T-helper 17 cell (primary cell): ENCODE measurements at regions not wholly inside any gene's neighbourhood (a gene's known extent, or its start where the extent isn't known, plus 50 kb on each side); places are given as distances from the start of the nearest gene placed in this dataset.

Experiments used
- ATAC-seq: fragments of 150-1000 bp; cut with Tn5 transposase; 2 replicates; pipeline ENCODE4 v1.10.0; 2021; ENCODE audit warnings: mild to moderate bottlenecking, moderate library complexity
- DNase-seq, 3 donors: peaks; one replicate each; pipeline versions ENCODE4 v3.0.0 to v3.0.0-alpha.2; 2020 to 2021
- H3K9me3 ChIP-seq: one replicate; pipeline ENCODE4 v1.7.0; 2013; ENCODE audit warnings: low read length, mild to moderate bottlenecking; ENCODE audit not compliant: control insufficient read depth, poor library complexity, severe bottlenecking
- H3K27ac Mint-ChIP-seq: one replicate; pipeline ENCODE4 v1.8.0; 2022; ENCODE audit warnings: mild to moderate bottlenecking, moderate library complexity, mixed read lengths
- H3K27me3 Mint-ChIP-seq: one replicate; pipeline ENCODE4 v1.8.0; 2022; ENCODE audit warnings: mixed read lengths
- H3K36me3 Mint-ChIP-seq: one replicate; pipeline ENCODE4 v1.8.0; 2022; ENCODE audit warnings: low read depth, mixed read lengths
- H3K4me1 Mint-ChIP-seq: one replicate; pipeline ENCODE4 v1.8.0; 2022; ENCODE audit warnings: mild to moderate bottlenecking, mixed read lengths
- H3K4me3 Mint-ChIP-seq: one replicate; pipeline ENCODE4 v1.8.0; 2022; ENCODE audit warnings: mild to moderate bottlenecking, moderate library complexity, mixed read lengths

- no peak for DNase-seq
- no peak for ATAC-seq
- peaks cover 42% of the 10 kb centered on the region for H3K27me3 Mint-ChIP-seq
- no peaks in the 10 kb centered on the region for H3K4me1 Mint-ChIP-seq
- peak overlapping the region; percentile 2 for H3K27ac Mint-ChIP-seq
- no peaks in the 10 kb centered on the region for H3K36me3 Mint-ChIP-seq
- H3K9me3 ChIP-seq = no peaks in the 10 kb centered on the region
- no peak overlapping the region for H3K4me3 Mint-ChIP-seq
These were observed 95.0 kb upstream of the DAP start for GRCh38 chr5:10856071-10856470.

GRCh38 chr5:10854506-10855277 is 93.7 kb upstream of the DAP start:
- DNase-seq (no peak), ATAC-seq (no peak)
- Mint-ChIP-seq H3K4me1 (no peaks in the 10 kb centered on the region), H3K4me3 (no peak overlapping the region), H3K36me3 (no peaks in the 10 kb centered on the region), H3K27ac (no peak overlapping the region), H3K27me3 (peaks cover 37% of the 10 kb centered on the region)
- H3K9me3 ChIP-seq = no peaks in the 10 kb centered on the region

GRCh38 chr5:10853154-10853553 is 92.1 kb upstream of the DAP start:
- ATAC-seq (no peak), DNase-seq (no peak)
- Mint-ChIP-seq H3K4me3 (no peak overlapping the region), H3K27ac (no peak overlapping the region), H3K27me3 (peaks cover 22% of the 10 kb centered on the region), H3K36me3 (no peaks in the 10 kb centered on the region), H3K4me1 (no peaks in the 10 kb centered on the region)
- no peaks in the 10 kb centered on the region for H3K9me3 ChIP-seq

GRCh38 chr5:10849278-10849677 is 88.2 kb upstream of the DAP start:
- no peak for DNase-seq
- Mint-ChIP-seq H3K27ac (no peak overlapping the region), H3K27me3 (peaks cover 4% of the 10 kb centered on the region), H3K36me3 (no peaks in the 10 kb centered on the region), H3K4me3 (no peak overlapping the region), H3K4me1 (no peaks in the 10 kb centered on the region)
- ATAC-seq = no peak
- H3K9me3 ChIP-seq = no peaks in the 10 kb centered on the region

GRCh38 chr5:10844016-10844415 is 83.0 kb upstream of the DAP start:
- no peaks in the 10 kb centered on the region for H3K4me1 Mint-ChIP-seq
- ATAC-seq (no peak), DNase-seq (no peak)
- no peaks in the 10 kb centered on the region for H3K36me3 Mint-ChIP-seq
- H3K4me3 Mint-ChIP-seq = no peak overlapping the region
- no peak overlapping the region for H3K27ac Mint-ChIP-seq
- no peaks in the 10 kb centered on the region for H3K9me3 ChIP-seq
- H3K27me3 Mint-ChIP-seq = peaks cover 6% of the 10 kb centered on the region

GRCh38 chr5:10842823-10843222 is 81.8 kb upstream of the DAP start:
- no peak for ATAC-seq
- no peak overlapping the region for H3K4me3 Mint-ChIP-seq
- no peak overlapping the region for H3K27ac Mint-ChIP-seq
- H3K36me3 Mint-ChIP-seq = no peaks in the 10 kb centered on the region
- H3K9me3 ChIP-seq = no peaks in the 10 kb centered on the region
- H3K4me1 Mint-ChIP-seq = no peaks in the 10 kb centered on the region
- peaks cover 18% of the 10 kb centered on the region for H3K27me3 Mint-ChIP-seq
- no peak for DNase-seq

GRCh38 chr5:10839916-10840599 is 79.0 kb upstream of the DAP start:
- Mint-ChIP-seq H3K4me3 (no peak overlapping the region), H3K4me1 (no peaks in the 10 kb centered on the region), H3K36me3 (no peaks in the 10 kb centered on the region), H3K27ac (no peak overlapping the region), H3K27me3 (peaks cover 19% of the 10 kb centered on the region)
- H3K9me3 ChIP-seq = no peaks in the 10 kb centered on the region
- no peak for ATAC-seq
- DNase-seq = no peak

- no peaks in the 10 kb centered on the region for H3K9me3 ChIP-seq
These were observed 78.1 kb upstream of the DAP start for GRCh38 chr5:10839118-10839517.

GRCh38 chr5:10838038-10838437 is 77.0 kb upstream of the DAP start:
- Mint-ChIP-seq H3K27ac (no peak overlapping the region), H3K36me3 (no peaks in the 10 kb centered on the region), H3K4me1 (no peaks in the 10 kb centered on the region), H3K27me3 (peaks cover 34% of the 10 kb centered on the region), H3K4me3 (no peak overlapping the region)
- ATAC-seq (no peak), DNase-seq (no peak)
- no peaks in the 10 kb centered on the region for H3K9me3 ChIP-seq

More at GRCh38 chr5:10839118-10839517, 78.1 kb upstream of the DAP start:
- no peaks in the 10 kb centered on the region for H3K4me1 Mint-ChIP-seq
- no peaks in the 10 kb centered on the region for H3K36me3 Mint-ChIP-seq
- ATAC-seq = no peak
- peaks cover 23% of the 10 kb centered on the region for H3K27me3 Mint-ChIP-seq
- no peak for DNase-seq
- H3K4me3 Mint-ChIP-seq = no peak overlapping the region
- no peak overlapping the region for H3K27ac Mint-ChIP-seq

- Mint-ChIP-seq H3K27me3 (peaks cover 36% of the 10 kb centered on the region), H3K36me3 (no peaks in the 10 kb centered on the region), H3K27ac (no peak overlapping the region), H3K4me1 (no peaks in the 10 kb centered on the region), H3K4me3 (no peak overlapping the region)
- DNase-seq (no peak), ATAC-seq (no peak)
- H3K9me3 ChIP-seq = no peaks in the 10 kb centered on the region
These were observed 76.0 kb upstream of the DAP start for GRCh38 chr5:10836986-10837385.

- ATAC-seq = no peak
These were observed 73.7 kb upstream of the DAP start for GRCh38 chr5:10834695-10835094.

GRCh38 chr5:10832987-10833386 is 72.0 kb upstream of the DAP start:
- H3K9me3 ChIP-seq = no peaks in the 10 kb centered on the region
- H3K27ac Mint-ChIP-seq = no peak overlapping the region
- no peak overlapping the region for H3K4me3 Mint-ChIP-seq
- DNase-seq (no peak), ATAC-seq (no peak)
- no peaks in the 10 kb centered on the region for H3K4me1 Mint-ChIP-seq
- H3K36me3 Mint-ChIP-seq = no peaks in the 10 kb centered on the region
- H3K27me3 Mint-ChIP-seq = peaks cover 30% of the 10 kb centered on the region

More at GRCh38 chr5:10834695-10835094, 73.7 kb upstream of the DAP start:
- H3K27ac Mint-ChIP-seq = no peak overlapping the region
- H3K36me3 Mint-ChIP-seq = no peaks in the 10 kb centered on the region
- H3K27me3 Mint-ChIP-seq = peaks cover 46% of the 10 kb centered on the region
- no peak overlapping the region for H3K4me3 Mint-ChIP-seq
- H3K4me1 Mint-ChIP-seq = no peaks in the 10 kb centered on the region
- DNase-seq = no peak
- no peaks in the 10 kb centered on the region for H3K9me3 ChIP-seq

- ATAC-seq = no peak
- Mint-ChIP-seq H3K36me3 (no peaks in the 10 kb centered on the region), H3K4me3 (no peak overlapping the region), H3K4me1 (no peaks in the 10 kb centered on the region), H3K27me3 (peaks cover 27% of the 10 kb centered on the region), H3K27ac (no peak overlapping the region)
- no peak for DNase-seq
- H3K9me3 ChIP-seq = no peaks in the 10 kb centered on the region
These were observed 71.4 kb upstream of the DAP start for GRCh38 chr5:10832421-10832820.

GRCh38 chr5:10831419-10831818 is 70.4 kb upstream of the DAP start:
- no peak for DNase-seq
- ATAC-seq = no peak
- no peaks in the 10 kb centered on the region for H3K4me1 Mint-ChIP-seq
- no peak overlapping the region for H3K4me3 Mint-ChIP-seq
- no peak overlapping the region for H3K27ac Mint-ChIP-seq
- no peaks in the 10 kb centered on the region for H3K36me3 Mint-ChIP-seq
- H3K9me3 ChIP-seq = no peaks in the 10 kb centered on the region
- peaks cover 27% of the 10 kb centered on the region for H3K27me3 Mint-ChIP-seq
